Activated CD8-positive, alpha-beta T cell treated with anti-CD3 and anti-CD28 coated beads, Interleukin-2, amount 10 ng/mL, durations not matched to agents 7 days and 5 days (primary cell): ENCODE measurements at regions not wholly inside any gene's neighbourhood (a gene's known extent, or its start where the extent isn't known, plus 50 kb on each side); places are given as distances from the start of the nearest gene placed in this dataset.

ENCODE experiments used
- ATAC-seq: fragments of 150-1000 bp; cut with Tn5 transposase; one replicate; pipeline ENCODE4 v1.10.0; 2021; ENCODE audit warnings: moderate library complexity
- CTCF ChIA-PET: fragments of 350-600 bp; sonication (Branson Sonifier 250); formaldehyde crosslinking; loops from one replicate; lab custom pipeline; 2021; ENCODE audit warnings: antibody characterized with exemption; lab: Charles Lee
- POLR2A ChIA-PET: fragments of 350-600 bp; sonication (Branson Sonifier 250); formaldehyde crosslinking; loops from one replicate; lab custom pipeline; 2021; ENCODE audit warnings: antibody characterized with exemption; lab: Charles Lee
- DNase-seq: peaks from one replicate; pipeline ENCODE4 v3.0.0-alpha.2; 2020
- H3K27ac Mint-ChIP-seq: one replicate; pipeline ENCODE4 v1.8.0; 2021; ENCODE audit warnings: mild to moderate bottlenecking, mixed read lengths
- H3K27me3 Mint-ChIP-seq: one replicate; pipeline ENCODE4 v1.8.0; 2021; ENCODE audit warnings: low read depth, mixed read lengths
- H3K36me3 Mint-ChIP-seq: one replicate; pipeline ENCODE4 v1.8.0; 2021; ENCODE audit warnings: low read depth, mixed read lengths
- H3K4me1 Mint-ChIP-seq: one replicate; pipeline ENCODE4 v1.8.0; 2021; ENCODE audit warnings: low read depth, mixed read lengths
- H3K4me3 Mint-ChIP-seq: one replicate; pipeline ENCODE4 v1.8.0; 2021; ENCODE audit warnings: mild to moderate bottlenecking, mixed read lengths
- H3K9me3 Mint-ChIP-seq: one replicate; pipeline ENCODE4 v1.8.0; 2022; ENCODE audit warnings: mixed read lengths; ENCODE audit not compliant: insufficient read depth

DNA sequence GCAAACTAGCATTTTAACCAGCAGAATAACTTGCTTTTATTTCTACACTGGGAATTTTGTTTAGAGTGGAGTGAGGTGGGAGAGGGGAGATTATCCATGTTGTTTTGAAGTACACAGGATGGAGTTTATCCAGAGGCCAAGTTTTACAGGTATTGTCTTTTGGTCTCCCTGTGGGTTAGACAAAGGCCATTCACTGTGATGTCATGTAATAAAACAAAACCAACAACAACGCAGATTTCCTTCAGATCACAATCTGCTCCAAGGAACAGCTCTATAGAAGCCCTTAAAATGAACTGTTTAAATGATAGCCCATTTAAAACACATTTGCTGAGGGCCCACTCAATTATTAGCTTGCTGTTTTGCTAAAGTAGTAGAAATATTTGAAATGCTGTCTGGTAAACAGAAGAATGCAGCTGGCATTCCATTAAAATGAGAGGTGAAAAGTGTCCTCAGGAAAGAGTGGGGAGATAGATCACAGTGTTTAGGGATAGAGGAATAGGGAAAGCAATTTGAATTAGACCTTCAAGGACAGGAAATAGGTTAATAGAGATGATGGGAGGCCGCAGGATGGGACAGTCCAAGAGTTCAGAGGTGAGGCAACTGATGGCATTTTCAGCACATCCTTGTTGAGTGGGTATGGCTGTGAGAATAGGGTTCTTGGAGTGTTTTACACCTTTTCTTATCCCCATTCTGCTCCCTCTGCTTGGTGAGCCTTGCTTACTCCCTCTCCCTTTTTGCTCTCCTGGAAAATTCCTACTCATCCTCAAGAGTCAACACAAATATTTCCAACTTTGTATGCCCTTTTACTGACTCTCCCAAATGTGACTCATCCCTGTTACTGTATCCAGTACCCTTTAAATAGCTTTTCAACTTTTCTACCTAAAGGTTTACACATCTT is 140.1 kb upstream of the NR3C1 start:
- Mint-ChIP-seq H3K9me3 (peaks cover 4% of the 10 kb centered on the region), H3K4me1 (no peaks in the 10 kb centered on the region), H3K27me3 (peaks cover 5% of the 10 kb centered on the region), H3K36me3 (no peaks in the 10 kb centered on the region), H3K27ac (no peak overlapping the region), H3K4me3 (no peak overlapping the region)
- no peak for ATAC-seq
- no peak for DNase-seq
- POLR2A ChIA-PET = no interaction called here
- CTCF ChIA-PET = no interaction called here

DNA sequence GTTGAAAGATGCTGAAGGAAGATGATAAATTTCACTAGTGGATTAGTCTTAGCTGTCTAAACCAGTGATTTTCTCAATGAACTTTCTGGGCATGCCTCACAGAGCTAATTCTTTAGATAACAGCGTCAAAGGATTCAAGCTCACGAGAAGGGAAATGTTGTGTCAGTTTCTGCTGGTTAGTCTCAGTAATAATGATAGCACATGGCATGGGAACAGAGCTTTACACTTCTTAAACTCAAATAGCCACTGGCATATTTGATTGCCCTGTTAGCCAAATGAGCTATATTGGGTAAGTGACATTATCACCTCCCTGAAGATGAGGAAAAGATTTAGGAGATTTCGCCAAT is 139.3 kb upstream of the NR3C1 start:
- no peak overlapping the region for H3K27ac Mint-ChIP-seq
- DNase-seq (no peak), ATAC-seq (no peak)
- ChIA-PET POLR2A (no interaction called here), CTCF (no interaction called here)
- H3K36me3 Mint-ChIP-seq = no peaks in the 10 kb centered on the region
- H3K4me3 Mint-ChIP-seq = no peak overlapping the region
- no peaks in the 10 kb centered on the region for H3K4me1 Mint-ChIP-seq
- H3K27me3 Mint-ChIP-seq = peaks cover 5% of the 10 kb centered on the region
- H3K9me3 Mint-ChIP-seq = peaks cover 4% of the 10 kb centered on the region

DNA sequence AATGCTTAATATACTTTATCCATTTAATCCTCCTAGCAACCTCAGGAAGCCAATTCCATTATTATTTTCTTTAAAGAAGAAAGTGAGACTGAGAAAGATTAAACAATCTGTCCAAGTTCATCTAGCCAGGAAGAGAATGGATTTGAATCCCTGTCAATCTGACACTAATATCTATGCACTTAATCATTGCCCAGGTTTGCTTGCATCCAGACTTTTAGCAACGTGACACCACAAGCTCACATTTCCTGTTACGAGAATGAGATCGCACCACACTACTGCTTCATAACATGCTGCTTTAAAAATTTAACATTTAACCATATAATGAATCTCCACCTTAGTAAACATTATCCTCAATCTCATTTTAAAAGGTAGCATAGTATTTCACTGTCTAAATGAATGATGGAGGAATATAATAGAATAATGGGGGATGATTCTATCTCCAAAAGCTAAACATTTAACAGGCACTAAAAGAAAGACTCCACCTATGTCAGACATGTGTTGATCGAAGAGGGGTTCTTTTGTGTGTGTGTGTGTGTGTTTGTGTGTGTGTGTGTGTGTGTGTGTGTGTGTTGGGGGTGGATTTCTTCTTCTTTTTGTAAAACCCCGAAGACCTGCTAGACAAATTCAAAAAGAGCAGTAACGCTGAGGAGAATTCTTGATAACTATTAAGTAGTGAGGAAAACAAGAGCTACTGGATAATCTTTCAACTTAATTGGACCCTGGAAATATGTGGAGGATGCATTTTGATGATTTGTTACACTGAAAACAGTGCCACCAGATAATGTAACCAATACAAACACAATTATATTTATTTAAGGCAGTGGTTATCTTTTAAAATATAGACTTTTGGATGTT is 138.7 kb upstream of the NR3C1 start:
- no peak for DNase-seq
- ChIA-PET CTCF (no interaction called here), POLR2A (no interaction called here)
- no peak for ATAC-seq
- Mint-ChIP-seq H3K4me1 (no peaks in the 10 kb centered on the region), H3K27ac (no peak overlapping the region), H3K27me3 (peaks cover 2% of the 10 kb centered on the region), H3K36me3 (no peaks in the 10 kb centered on the region), H3K9me3 (no peaks in the 10 kb centered on the region), H3K4me3 (no peak overlapping the region)

- Mint-ChIP-seq H3K36me3 (no peaks in the 10 kb centered on the region), H3K4me3 (no peak overlapping the region), H3K27ac (no peak overlapping the region), H3K27me3 (peaks cover 2% of the 10 kb centered on the region), H3K9me3 (no peaks in the 10 kb centered on the region), H3K4me1 (no peaks in the 10 kb centered on the region)
- POLR2A ChIA-PET = interaction anchor here (0.6 kb wide), 1 partner anchor 138 kb away, joined by 3 read pairs; no protein-coding TSS in a partner anchor
- DNase-seq (no peak), ATAC-seq (no peak)
- CTCF ChIA-PET = no interaction called here
Measured at GRCh38 chr5:143539742-143540141, 136.3 kb upstream of the NR3C1 start.

GRCh38 chr5:143537056-143537455 is 133.6 kb upstream of the NR3C1 start:
- no peaks in the 10 kb centered on the region for H3K27me3 Mint-ChIP-seq
- no peaks in the 10 kb centered on the region for H3K9me3 Mint-ChIP-seq
- H3K4me1 Mint-ChIP-seq = no peaks in the 10 kb centered on the region
- H3K36me3 Mint-ChIP-seq = no peaks in the 10 kb centered on the region
- DNase-seq (no peak), ATAC-seq (no peak)
- ChIA-PET POLR2A (no interaction called here), CTCF (no interaction called here)
- H3K27ac Mint-ChIP-seq = no peak overlapping the region
- H3K4me3 Mint-ChIP-seq = no peak overlapping the region

GRCh38 chr5:143536364-143536763 is 132.9 kb upstream of the NR3C1 start:
- ChIA-PET CTCF (no interaction called here), POLR2A (no interaction called here)
- no peaks in the 10 kb centered on the region for H3K36me3 Mint-ChIP-seq
- DNase-seq = no peak
- no peak overlapping the region for H3K4me3 Mint-ChIP-seq
- H3K9me3 Mint-ChIP-seq = no peaks in the 10 kb centered on the region
- H3K27me3 Mint-ChIP-seq = no peaks in the 10 kb centered on the region
- no peak for ATAC-seq
- H3K4me1 Mint-ChIP-seq = no peaks in the 10 kb centered on the region
- no peak overlapping the region for H3K27ac Mint-ChIP-seq

- no peaks in the 10 kb centered on the region for H3K36me3 Mint-ChIP-seq
- H3K27ac Mint-ChIP-seq = no peak overlapping the region
- no peaks in the 10 kb centered on the region for H3K27me3 Mint-ChIP-seq
- no peak overlapping the region for H3K4me3 Mint-ChIP-seq
- no peak for ATAC-seq
- DNase-seq = no peak
- H3K9me3 Mint-ChIP-seq = no peaks in the 10 kb centered on the region
- POLR2A ChIA-PET = no interaction called here
- CTCF ChIA-PET = no interaction called here
- H3K4me1 Mint-ChIP-seq = no peaks in the 10 kb centered on the region
Measured at GRCh38 chr5:143534761-143535154, 131.3 kb upstream of the NR3C1 start.

DNA sequence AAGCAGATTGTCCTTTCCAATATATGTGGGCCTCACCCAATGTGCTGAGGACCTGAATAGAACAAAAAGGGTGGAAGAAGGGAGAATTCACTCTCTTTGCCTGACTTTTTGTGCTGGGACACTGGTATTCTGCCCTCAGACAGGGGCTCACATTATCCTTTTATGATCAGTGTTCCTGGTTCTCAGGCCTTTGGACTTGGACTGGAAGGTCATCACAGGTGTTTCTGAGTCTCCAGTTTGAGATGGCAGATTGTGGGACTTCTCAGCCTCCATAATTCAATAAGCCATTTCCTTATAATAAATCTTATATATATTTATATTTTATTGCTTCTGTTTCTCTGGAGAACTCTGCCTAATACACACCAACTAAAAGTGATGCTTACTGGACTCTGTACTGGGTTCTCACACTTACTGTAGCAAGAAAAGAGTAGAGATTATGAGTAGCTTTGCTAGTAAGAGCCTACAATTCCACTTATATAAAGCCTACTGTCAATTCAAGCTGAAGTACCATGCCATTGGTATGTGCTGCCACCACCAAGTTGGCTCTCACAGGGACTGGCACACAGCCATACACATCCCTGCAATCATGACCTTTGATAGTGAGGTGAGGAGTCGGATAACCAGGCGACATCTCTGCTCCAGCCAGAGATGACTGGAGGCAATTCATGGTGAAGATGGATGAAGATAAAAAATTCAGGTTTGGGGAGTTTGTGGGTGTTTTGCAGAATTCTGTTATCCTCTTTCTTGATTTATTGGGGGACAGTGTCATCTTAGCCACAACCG is 130.7 kb upstream of the NR3C1 start:
- CTCF ChIA-PET = no interaction called here
- H3K27ac Mint-ChIP-seq = no peak overlapping the region
- ATAC-seq (no peak), DNase-seq (no peak)
- no peaks in the 10 kb centered on the region for H3K4me1 Mint-ChIP-seq
- no peaks in the 10 kb centered on the region for H3K36me3 Mint-ChIP-seq
- no peaks in the 10 kb centered on the region for H3K27me3 Mint-ChIP-seq
- POLR2A ChIA-PET = no interaction called here
- H3K4me3 Mint-ChIP-seq = no peak overlapping the region
- H3K9me3 Mint-ChIP-seq = no peaks in the 10 kb centered on the region

DNA sequence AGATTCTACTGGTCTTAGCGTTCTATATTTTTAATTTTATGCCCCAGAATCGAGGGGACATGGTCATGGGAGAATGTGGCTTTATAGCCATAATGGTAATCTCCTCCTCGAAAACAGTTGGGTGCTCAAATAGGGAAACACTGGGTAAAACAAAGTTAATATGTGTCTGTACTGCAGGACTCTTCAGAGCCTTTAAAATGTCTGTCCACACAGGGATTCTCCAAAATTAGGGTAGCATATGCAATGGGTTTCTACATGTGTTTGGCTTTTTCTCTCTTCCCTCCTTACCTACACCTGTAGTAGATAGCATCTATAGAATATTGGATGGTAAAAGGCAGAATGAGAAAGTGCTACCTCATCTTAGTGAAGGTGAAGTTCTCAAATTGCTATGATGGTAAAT is 130.0 kb upstream of the NR3C1 start:
- Mint-ChIP-seq H3K27ac (no peak overlapping the region), H3K4me3 (no peak overlapping the region), H3K9me3 (no peaks in the 10 kb centered on the region), H3K4me1 (no peaks in the 10 kb centered on the region), H3K36me3 (no peaks in the 10 kb centered on the region), H3K27me3 (no peaks in the 10 kb centered on the region)
- no peak for DNase-seq
- ChIA-PET CTCF (no interaction called here), POLR2A (no interaction called here)
- no peak for ATAC-seq

GRCh38 chr5:143527808-143528207 is 124.3 kb upstream of the NR3C1 start:
- Mint-ChIP-seq H3K4me1 (no peaks in the 10 kb centered on the region), H3K27me3 (peaks cover 2% of the 10 kb centered on the region), H3K4me3 (no peak overlapping the region), H3K36me3 (no peaks in the 10 kb centered on the region), H3K9me3 (no peaks in the 10 kb centered on the region), H3K27ac (no peak overlapping the region)
- ATAC-seq (no peak), DNase-seq (no peak)
- ChIA-PET POLR2A (no interaction called here), CTCF (no interaction called here)

GRCh38 chr5:143525176-143525575 is 121.7 kb upstream of the NR3C1 start:
- peaks cover 2% of the 10 kb centered on the region for H3K27me3 Mint-ChIP-seq
- H3K36me3 Mint-ChIP-seq = no peaks in the 10 kb centered on the region
- H3K4me1 Mint-ChIP-seq = no peaks in the 10 kb centered on the region
- ChIA-PET POLR2A (no interaction called here), CTCF (interaction anchor here (0.6 kb wide), 1 partner anchor 674 kb away, joined by 3 read pairs; no protein-coding TSS in a partner anchor)
- no peaks in the 10 kb centered on the region for H3K9me3 Mint-ChIP-seq
- no peak overlapping the region for H3K27ac Mint-ChIP-seq
- DNase-seq = no peak
- no peak for ATAC-seq
- no peak overlapping the region for H3K4me3 Mint-ChIP-seq
